ENCODE measurements at regions not wholly inside any gene's neighbourhood (a gene's known extent, or its start where the extent isn't known, plus 50 kb on each side); places are given as distances from the start of the nearest gene placed in this dataset.

DNA sequence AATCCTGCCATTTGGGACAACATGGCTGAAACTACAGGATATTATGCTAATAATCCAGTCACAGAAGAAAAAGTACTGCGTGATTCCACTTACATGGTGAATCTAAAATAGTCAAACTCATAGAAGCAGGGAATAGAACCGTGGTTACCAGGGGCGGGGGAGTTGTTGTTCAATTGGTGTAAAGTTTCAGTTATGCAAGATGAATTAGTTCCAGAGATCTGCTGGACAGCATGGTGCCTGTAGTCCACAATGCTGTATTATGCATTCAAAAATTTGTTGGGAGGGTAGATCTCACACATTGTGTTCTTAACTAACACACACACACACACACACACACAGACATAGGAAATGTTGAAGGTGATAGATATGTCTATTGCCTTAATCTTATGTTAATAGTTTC, 480.5 kb downstream of the DMRT2 start:
- TF ChIP-seq SMC3 (conservative IDR thresholded peaks at IDR 0.05; ENCODE audit: poor library complexity) (no peak), TAF1 (IDR thresholded peaks at IDR 0.05; ENCODE audit: low read depth) (no peak), MXI1 (conservative IDR thresholded peaks at IDR 0.05; ENCODE audit: poor library complexity, severe bottlenecking) (no peak), EZH2 (IDR thresholded peaks at IDR 0.05; ENCODE audit: borderline replicate concordance, insufficient read depth, low read length, poor library complexity, severe bottlenecking) (no peak)
- Histone ChIP-seq H3K79me2 (replicated peaks; ENCODE audit: insufficient read depth, low read length) (no peaks in the 10 kb centered on the region), H3K9me3 (ENCODE audit: low read length) (no peaks in the 10 kb centered on the region), H3K27me3 (ENCODE audit: insufficient read depth, low read depth, low read length) (no peaks in the 10 kb centered on the region), H3K36me3 (ENCODE audit: insufficient read depth, low read length) (no peaks in the 10 kb centered on the region), H3K9ac (ENCODE audit: low read length) (no peak overlapping the region), H3K27ac (ENCODE audit: low read length) (no peak overlapping the region), H3K4me2 (ENCODE audit: low read length) (no peak overlapping the region), H4K20me1 (ENCODE audit: insufficient read depth) (no peaks in the 10 kb centered on the region), H3F3A (ENCODE audit: insufficient read depth, low read length, poor library complexity, severe bottlenecking) (no peaks in the 10 kb centered on the region), H3K4me3 (ENCODE audit: low read length) (no peak overlapping the region), H3K9me2 (ENCODE audit: insufficient read depth, low read length) (no peaks in the 10 kb centered on the region), H2AFZ (ENCODE audit: low read depth, low read length) (no peak overlapping the region)

DNA sequence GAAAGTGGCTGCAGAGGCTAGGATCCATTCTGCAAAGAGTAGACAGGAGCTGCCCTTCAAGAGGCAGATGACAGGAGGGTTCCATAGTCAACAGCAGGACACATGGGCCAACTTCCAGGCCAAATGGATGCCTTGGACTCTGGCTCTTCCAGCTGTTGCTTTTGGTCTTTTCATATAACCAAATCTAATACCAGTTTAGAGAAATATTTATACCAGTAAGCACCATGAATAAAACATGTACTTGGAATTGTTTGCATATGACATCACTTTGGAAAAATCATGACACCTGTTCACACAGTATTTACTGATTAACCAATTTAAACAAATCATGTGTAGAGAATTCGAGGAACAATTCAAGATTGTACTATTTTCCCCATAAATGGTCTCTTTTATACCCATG, 481.3 kb downstream of the DMRT2 start:
- TF ChIP-seq, protein P1, sequence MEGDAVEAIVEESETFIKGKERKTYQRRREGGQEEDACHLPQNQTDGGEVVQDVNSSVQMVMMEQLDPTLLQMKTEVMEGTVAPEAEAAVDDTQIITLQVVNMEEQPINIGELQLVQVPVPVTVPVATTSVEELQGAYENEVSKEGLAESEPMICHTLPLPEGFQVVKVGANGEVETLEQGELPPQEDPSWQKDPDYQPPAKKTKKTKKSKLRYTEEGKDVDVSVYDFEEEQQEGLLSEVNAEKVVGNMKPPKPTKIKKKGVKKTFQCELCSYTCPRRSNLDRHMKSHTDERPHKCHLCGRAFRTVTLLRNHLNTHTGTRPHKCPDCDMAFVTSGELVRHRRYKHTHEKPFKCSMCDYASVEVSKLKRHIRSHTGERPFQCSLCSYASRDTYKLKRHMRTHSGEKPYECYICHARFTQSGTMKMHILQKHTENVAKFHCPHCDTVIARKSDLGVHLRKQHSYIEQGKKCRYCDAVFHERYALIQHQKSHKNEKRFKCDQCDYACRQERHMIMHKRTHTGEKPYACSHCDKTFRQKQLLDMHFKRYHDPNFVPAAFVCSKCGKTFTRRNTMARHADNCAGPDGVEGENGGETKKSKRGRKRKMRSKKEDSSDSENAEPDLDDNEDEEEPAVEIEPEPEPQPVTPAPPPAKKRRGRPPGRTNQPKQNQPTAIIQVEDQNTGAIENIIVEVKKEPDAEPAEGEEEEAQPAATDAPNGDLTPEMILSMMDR (IDR thresholded peaks at IDR 0.05; ENCODE audit: poor library complexity, severe bottlenecking) = no peak
- TF ChIP-seq, protein P2, sequence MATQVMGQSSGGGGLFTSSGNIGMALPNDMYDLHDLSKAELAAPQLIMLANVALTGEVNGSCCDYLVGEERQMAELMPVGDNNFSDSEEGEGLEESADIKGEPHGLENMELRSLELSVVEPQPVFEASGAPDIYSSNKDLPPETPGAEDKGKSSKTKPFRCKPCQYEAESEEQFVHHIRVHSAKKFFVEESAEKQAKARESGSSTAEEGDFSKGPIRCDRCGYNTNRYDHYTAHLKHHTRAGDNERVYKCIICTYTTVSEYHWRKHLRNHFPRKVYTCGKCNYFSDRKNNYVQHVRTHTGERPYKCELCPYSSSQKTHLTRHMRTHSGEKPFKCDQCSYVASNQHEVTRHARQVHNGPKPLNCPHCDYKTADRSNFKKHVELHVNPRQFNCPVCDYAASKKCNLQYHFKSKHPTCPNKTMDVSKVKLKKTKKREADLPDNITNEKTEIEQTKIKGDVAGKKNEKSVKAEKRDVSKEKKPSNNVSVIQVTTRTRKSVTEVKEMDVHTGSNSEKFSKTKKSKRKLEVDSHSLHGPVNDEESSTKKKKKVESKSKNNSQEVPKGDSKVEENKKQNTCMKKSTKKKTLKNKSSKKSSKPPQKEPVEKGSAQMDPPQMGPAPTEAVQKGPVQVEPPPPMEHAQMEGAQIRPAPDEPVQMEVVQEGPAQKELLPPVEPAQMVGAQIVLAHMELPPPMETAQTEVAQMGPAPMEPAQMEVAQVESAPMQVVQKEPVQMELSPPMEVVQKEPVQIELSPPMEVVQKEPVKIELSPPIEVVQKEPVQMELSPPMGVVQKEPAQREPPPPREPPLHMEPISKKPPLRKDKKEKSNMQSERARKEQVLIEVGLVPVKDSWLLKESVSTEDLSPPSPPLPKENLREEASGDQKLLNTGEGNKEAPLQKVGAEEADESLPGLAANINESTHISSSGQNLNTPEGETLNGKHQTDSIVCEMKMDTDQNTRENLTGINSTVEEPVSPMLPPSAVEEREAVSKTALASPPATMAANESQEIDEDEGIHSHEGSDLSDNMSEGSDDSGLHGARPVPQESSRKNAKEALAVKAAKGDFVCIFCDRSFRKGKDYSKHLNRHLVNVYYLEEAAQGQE (IDR thresholded peaks at IDR 0.05; ENCODE audit: borderline replicate concordance) = no peak
- TF ChIP-seq POLR2AphosphoS5 (IDR thresholded peaks at IDR 0.05) (no peak), TAF1 (IDR thresholded peaks at IDR 0.05; ENCODE audit: low read depth) (no peak), EP300 (conservative IDR thresholded peaks at IDR 0.05; ENCODE audit: poor library complexity, severe bottlenecking) (no peak)
- Histone ChIP-seq H3K9me3 (ENCODE audit: low read length) (peaks cover 2% of the 10 kb centered on the region), H3K27me3 (ENCODE audit: insufficient read depth, low read depth, low read length) (no peaks in the 10 kb centered on the region), H4K20me1 (ENCODE audit: insufficient read depth) (no peaks in the 10 kb centered on the region), H3K4me2 (ENCODE audit: low read length) (no peak overlapping the region), H3K79me2 (replicated peaks; ENCODE audit: insufficient read depth, low read length) (no peaks in the 10 kb centered on the region), H3F3A (ENCODE audit: insufficient read depth, low read length, poor library complexity, severe bottlenecking) (no peaks in the 10 kb centered on the region), H3K9me2 (ENCODE audit: insufficient read depth, low read length) (no peaks in the 10 kb centered on the region), H3K27ac (ENCODE audit: low read length) (no peak overlapping the region), H3K36me3 (ENCODE audit: insufficient read depth, low read length) (no peaks in the 10 kb centered on the region), H3K9ac (ENCODE audit: low read length) (no peak overlapping the region), H3K4me3 (ENCODE audit: low read length) (no peak overlapping the region), H2AFZ (ENCODE audit: low read depth, low read length) (no peak overlapping the region)

DNA sequence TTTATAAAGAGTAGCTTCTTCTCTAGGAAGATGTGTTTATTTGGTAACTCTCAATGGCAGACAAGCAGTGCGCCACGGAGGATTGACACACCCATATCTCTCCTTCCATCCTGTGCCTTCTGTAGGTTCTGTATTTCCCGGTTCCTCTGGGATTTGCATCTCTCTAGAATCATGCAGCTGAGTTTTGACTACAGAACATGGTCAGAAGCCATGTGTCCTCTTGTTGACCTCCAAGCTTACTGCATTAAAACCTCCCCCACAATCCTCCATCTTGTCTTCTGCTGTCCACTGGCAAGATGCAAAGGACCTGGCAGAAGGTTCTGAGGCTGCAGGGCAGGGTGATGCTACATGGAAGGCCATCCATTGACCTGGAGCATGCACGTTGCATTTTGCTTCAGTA, 482.0 kb downstream of the DMRT2 start:
- Histone ChIP-seq H3K9me2 (ENCODE audit: insufficient read depth, low read length) (no peaks in the 10 kb centered on the region), H3K4me3 (ENCODE audit: low read length) (no peak overlapping the region), H3K79me2 (replicated peaks; ENCODE audit: insufficient read depth, low read length) (no peaks in the 10 kb centered on the region), H3K9me3 (ENCODE audit: low read length) (peaks cover 5% of the 10 kb centered on the region), H3K9ac (ENCODE audit: low read length) (no peak overlapping the region), H3F3A (ENCODE audit: insufficient read depth, low read length, poor library complexity, severe bottlenecking) (no peaks in the 10 kb centered on the region), H3K27me3 (ENCODE audit: insufficient read depth, low read depth, low read length) (no peaks in the 10 kb centered on the region), H2AFZ (ENCODE audit: low read depth, low read length) (no peak overlapping the region), H3K36me3 (ENCODE audit: insufficient read depth, low read length) (no peaks in the 10 kb centered on the region), H3K27ac (ENCODE audit: low read length) (no peak overlapping the region), H3K4me2 (ENCODE audit: low read length) (no peak overlapping the region), H4K20me1 (ENCODE audit: insufficient read depth) (no peaks in the 10 kb centered on the region)
- TF ChIP-seq SMC3 (conservative IDR thresholded peaks at IDR 0.05; ENCODE audit: poor library complexity) = no peak
- no peak for TF ChIP-seq EZH2 (IDR thresholded peaks at IDR 0.05; ENCODE audit: borderline replicate concordance, insufficient read depth, low read length, poor library complexity, severe bottlenecking)
- TF ChIP-seq RAD21 (conservative IDR thresholded peaks at IDR 0.05) = no peak
- no peak for TF ChIP-seq MXI1 (conservative IDR thresholded peaks at IDR 0.05; ENCODE audit: poor library complexity, severe bottlenecking)
- TF ChIP-seq, protein P1 (IDR thresholded peaks at IDR 0.05; ENCODE audit: poor library complexity, severe bottlenecking) = no peak
- TF ChIP-seq, protein P2 (IDR thresholded peaks at IDR 0.05; ENCODE audit: borderline replicate concordance) = no peak
- no peak for TF ChIP-seq EP300 (conservative IDR thresholded peaks at IDR 0.05; ENCODE audit: poor library complexity, severe bottlenecking)
- TF ChIP-seq TAF1 (IDR thresholded peaks at IDR 0.05; ENCODE audit: low read depth) = no peak
- no peak for TF ChIP-seq POLR2AphosphoS5 (IDR thresholded peaks at IDR 0.05)

All from neural cell (in vitro differentiated cells).